ENCODE measurements at regions not wholly inside any gene's neighbourhood (a gene's known extent, or its start where the extent isn't known, plus 50 kb on each side); places are given as distances from the start of the nearest gene placed in this dataset.

DNA sequence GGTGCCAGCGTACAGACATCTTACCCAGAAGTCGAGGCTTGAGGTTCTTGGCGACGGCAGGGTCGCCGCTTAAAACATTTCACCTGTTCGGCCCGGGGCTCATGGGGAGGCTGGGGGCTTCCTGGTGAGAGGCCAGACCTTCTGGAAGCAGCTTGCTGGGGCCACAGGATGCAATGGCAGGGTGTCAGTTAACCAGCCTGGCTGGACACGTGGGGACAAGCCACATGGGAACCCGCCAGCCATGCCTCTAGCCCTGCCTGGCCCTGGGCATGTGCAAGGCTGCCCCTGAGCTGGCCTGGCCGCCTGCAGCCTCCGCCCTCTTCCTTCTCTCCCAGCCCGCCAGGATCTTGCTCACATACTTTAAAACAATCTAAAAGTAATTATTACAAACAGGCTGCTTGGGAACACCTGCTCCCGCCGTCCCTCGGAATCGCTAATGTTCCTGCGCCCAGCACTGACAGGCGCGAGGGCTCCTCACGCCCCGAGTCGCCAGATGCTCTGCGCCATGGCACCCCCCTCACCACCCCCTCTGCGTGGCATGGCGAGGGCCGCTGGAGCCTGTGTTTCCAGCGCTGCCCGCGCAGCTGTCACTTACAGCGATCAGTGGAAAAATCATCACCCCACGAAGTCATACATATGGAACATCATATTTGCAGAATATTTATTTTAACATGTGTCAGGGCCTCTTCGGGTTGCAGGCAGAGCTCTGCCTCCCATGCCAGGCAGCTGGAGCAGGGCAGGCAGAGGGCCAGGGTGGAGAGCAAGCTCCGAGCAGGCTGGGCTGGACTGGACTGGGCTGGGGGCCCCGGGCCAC lies 188.7 kb upstream of the GSE1 start:
- DNase-seq (ENCODE audit: low spot score), result no peak

DNA sequence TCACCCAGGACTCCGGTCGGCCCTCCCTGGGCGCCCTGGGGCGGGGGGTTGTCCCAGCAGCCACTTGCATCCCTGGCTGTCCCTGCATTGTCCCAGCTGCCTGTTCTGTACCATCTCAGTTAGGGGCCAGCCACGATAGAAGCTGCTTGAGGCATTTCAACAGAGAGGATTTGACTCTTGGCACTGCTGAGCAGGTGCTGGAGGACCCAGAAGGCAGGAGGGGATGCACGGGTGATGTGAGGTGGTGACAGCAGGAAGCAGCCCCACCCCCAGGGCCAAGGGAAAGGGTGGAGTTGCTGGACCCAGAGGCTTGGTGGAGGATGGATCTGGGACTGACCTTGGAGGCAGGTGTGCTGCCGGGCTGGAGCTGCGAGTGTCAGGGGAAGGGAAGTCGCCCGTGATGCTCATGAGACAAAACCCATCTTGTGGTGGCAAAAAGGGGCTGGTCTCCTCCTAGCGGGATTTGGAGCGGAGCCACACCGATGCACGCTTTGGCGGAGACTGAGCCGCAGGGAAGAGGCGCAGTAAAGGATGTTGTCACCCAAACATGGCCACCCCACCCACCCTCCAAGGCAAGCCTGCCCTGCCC lies 188.0 kb upstream of the GSE1 start:
- no peak for DNase-seq (ENCODE audit: low spot score)

DNA sequence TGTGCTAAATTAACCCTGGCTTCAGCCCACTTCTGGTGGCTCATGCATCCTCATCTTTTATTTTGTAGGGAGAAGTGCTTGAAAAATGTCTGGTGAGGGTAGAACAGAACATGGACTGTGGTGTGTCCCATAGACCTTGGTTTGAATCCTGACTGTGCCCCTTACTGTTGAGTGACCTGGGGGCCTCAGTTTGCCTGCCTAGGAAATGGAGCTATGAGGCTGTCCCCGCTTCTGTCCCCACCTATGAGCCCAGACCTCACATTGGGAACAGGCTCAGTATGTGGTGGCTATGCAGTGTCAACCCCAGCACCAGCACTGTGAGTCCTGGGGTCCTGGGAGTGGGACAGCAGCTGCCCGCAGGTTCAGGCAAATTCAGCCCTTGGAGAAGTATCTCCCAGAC lies 186.3 kb upstream of the GSE1 start:
- no peak for DNase-seq (ENCODE audit: low spot score)

DNA sequence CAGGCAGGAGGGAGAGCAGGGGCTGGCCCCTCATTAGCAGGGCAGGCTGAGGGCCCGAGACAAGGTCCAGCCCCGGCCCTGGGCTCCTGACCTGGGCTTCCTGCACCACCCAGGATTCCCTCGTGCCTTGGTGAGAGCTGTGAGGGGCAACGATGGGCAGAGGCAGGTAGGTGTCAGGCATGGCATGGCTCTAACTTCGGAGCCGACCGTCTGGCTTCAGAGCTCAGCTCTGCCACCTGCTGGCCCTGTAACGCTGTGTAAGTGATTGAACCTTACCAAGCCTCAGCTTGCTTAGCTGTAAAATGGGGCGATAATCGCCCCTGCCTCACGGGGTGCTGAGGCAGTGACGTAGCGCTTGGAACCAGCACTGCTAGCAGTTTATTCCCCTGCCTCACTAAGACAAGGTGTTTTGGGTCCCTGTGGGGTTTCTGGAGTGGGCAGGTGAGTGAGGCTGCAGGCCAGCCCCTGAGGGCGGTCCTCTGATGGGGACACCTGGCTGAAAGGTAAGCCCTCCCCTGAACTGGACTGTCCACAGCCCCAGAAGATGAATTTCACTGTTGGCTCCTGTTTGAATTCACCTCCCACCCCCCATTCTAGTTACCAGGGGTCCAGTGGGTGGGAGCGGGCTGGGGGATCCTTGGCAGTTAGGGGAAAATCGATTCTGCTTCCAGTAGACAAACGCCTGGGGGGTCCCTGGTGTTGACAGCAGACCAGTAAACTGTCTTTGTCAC lies 184.8 kb upstream of the GSE1 start:
- DNase-seq (ENCODE audit: low spot score), result no peak

DNA sequence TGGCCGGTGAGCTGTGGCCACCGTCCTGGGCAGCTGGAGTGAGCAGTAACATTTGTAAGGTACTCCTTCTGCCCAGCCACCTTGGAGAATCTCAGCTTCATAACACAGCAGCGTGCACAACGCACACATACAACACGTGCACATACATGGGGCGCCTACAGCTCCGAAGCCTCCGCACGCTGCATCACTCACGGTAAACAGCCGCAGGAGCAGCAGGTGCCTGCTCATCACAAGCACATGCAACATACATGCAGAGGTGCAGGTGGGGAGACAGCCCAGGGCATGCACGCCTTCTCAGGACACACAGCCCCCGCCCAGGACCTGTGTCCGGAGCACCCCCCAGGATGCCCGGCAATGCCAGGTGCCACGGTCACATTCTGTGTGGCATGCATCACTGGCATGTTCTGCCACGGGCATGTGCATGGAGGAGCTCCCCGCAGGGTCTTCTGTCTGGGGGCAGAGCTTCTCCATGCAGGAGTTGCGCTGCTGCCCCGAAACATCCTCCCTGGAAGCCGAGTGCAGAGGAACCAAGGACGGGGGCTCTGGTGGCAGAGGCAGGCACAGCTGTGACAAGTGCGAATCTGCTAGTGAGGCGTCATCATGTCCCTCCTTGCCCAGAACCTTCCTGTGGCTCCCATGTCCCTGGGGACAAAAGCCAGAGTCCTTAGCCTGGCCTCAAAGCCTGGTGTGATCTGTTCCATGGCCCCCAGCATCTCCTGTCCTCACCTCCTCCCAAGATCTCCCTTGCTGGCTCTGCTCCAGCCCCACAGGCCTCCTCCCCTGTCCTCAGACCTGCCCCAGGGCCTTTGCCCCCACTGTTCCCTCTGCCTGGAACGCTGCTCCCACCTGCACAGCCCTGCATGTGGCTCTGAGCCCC lies 184.0 kb upstream of the GSE1 start:
- no peak for DNase-seq (ENCODE audit: low spot score)

DNA sequence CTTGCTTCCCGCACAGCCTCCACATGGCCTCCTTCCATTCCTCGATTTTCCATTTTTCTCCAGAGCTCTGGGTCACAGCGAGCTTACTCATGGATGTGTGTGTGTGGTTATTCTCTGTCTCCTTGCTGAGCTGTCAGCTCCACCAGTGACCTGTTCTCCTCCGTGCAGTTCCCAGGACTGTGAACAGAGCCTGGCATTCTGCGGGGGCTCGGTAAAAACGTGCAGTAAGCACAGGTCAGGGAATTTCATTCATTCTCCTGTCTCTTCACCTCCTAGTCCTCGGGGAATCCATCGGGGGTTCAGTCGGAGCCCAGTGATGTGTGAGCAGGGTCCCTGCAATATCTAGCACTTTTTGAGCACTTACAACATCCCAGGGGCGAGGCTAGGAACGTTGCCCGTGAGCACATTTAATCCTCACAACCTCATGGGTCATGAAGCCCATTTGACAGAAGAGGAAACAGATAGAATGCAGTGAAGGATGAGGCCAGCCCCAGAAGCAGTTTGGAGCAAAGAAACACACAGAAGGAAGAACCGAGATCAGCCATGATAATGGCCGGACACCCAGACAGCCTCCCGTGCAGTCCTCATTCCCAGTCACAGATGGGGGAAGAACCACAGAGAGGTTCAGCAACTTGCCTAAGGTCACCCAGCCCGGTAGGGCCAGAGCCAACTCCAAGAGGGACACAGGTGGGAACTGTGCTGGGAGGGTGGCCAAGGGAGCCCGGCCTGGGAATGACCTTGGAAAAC lies 183.2 kb upstream of the GSE1 start:
- DNase-seq (ENCODE audit: low spot score), result no peak

DNA sequence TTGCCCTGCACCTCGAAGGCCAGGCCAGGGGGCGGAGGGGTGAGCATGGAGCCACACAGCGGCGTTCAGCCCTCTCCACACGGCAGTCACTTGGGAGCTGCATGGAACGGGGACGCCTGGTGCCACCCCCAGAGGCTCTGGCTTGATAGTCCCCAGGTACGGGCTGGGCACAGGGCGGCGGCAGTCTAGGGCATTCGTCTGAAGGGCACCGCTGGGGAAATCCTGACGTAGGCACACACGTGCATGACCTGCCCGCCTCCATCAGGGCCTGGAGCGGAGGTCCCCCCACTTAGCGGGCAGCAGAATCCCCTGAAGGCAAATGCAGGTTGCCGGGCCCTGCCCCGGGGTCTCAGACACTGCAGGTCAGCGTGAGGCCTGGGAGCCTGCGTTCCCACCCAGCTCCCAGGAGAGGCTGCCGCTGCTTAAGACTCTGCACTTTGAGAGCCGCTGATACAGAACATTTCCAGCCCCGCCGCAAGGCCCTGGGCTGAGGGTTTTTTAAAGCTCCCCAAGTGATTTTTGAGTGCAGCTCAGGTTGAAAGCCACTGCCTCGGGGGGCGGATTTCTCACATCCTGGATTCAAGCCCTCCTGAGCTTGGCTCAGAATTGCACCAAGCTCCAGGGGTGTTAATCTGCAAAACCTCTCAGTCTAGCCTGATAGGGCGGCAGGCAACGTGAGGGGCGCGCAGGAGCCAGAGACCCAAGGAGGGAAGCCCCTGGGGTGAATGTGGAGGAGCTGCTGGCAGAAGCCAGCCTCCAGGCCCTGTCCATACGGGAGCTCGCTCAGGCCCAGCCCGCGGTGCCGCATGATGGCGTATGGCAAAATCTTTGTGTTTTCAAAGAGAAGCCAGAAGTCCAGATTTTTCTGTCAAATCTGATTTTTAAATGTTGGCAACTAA lies 182.3 kb upstream of the GSE1 start:
- no peak for DNase-seq (ENCODE audit: low spot score)

DNA sequence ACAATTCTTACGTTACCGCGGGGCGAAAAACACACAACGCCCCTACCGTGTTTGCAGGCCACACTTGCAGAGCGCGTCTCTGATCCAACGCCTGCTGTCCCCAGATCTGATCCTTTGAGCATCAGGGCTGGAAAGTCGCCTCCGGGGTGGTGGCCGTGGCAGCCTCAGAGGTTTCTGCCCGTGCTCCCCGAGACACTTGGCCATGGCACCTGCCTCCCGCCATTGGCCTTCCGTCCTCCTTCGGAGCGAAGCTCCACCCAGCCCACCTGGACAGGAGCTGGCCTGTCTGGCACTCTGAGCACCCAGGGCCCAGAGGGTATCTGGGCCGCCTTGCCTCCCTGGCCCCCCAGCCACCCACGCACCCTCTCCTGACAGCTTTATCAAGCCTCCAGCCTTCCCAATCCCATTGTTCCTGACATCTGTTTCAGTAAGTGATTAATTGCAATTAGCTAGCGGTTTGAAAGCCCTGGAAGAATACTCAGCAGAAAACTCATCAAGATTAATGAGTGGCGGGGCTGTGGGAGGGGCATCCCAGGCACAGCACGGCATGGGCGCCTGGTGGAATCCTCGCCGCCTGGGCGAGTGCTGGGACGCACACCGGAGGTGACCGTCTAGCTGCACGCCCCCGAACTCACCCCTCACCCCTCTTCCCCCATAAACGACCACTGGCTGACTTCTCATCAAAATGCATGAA lies 181.5 kb upstream of the GSE1 start:
- no peak for DNase-seq (ENCODE audit: low spot score)

DNA sequence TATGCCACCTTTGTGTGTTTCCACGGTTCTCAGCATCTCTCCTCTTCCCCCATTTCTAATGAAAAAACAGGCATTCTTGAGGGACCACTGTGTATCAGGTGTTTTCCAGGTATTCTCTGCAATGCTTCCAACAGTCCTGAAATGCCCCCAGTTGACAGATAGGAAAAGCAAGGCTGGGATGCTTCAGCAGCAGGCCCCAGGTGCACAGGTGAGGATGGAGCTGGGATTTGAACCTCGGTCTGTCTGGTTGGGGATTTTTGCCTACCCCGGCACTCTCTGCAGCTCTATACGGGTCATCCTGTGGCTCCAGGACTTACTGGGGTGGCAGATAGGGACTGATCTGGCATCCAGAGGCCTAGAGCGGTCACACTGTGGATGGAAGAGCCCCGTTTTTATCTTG lies 180.5 kb upstream of the GSE1 start:
- no peak for DNase-seq (ENCODE audit: low spot score)

DNA sequence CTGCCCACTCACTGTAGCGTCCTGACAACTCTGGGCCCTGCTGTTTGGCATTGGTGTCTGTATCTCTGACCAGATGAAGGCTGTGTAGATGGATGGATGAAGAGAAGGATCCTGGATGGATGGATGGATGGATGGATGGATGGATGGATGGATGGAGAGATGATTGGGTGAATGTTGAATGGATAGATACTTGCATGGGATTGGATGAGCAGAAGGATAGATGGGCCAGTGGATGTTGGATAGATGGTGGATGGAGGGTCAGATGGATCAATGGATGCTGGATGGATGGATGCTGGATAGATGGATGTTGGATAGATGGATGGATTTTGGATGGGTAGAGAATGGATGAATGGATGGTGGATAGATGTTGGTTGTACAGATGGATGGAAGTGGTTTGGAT lies 179.6 kb upstream of the GSE1 start:
- no peak for DNase-seq (ENCODE audit: low spot score)

DNA sequence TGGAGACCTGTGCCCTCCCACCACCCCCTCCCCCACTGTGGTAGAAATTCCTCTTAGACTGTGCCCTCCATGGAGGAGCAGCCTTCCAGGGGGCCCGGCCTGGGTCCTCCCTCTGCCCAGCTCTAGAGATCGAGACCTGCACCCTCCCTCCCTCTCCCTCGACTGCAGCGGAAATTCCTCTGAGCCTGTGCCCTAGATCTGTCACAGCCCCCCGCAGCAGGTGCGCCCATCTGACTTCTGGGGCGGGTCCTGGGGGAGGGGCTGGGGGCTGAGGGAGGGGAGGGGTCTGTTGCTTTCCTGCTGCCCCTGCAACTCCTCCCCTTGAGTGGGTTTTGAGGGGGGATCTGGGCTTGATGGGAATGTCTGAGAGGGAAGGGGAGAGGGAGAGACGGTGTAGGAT lies 177.8 kb upstream of the GSE1 start:
- DNase-seq (ENCODE audit: low spot score), result no peak

DNA sequence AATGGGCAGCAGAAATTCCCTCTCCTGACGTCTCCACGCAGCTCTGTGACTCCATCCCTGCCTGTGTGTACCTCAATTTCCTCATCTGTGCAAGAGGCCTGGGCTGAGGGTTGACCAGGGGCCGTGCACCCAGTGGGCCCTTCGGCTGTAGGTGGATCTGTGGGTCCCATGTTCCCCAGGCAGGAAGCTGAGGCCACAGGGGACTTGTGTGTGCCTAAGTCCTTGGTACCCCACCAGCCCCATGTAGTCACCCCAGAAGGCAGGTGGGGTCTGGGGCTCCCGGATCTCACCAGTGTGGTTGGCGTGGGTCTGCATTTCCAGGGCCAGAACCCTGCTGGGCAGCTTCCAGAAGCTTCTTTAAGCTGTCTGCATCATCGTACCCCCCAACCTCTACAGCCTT lies 177.4 kb upstream of the GSE1 start:
- DNase-seq (ENCODE audit: low spot score), result no peak

DNA sequence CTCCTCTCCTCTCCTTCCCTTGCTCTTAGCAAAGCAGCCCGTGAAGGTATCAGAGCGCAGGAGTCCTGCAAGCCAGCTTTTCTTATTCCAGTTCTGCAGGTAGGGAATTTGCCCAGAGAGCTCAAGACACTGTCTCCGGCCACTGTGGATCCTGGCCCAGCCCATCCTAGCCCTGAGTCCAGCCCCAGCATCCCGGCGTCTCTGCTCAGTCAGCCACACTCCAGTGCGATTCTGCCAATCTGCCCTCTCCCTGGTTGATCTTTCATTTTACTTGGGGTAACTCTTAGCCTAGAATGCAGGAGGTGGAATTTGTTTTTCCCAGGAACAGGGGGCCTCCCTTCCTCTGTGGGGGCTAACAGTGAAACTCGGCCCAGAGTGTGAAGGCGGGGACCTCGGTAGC lies 176.9 kb upstream of the GSE1 start:
- no peak for DNase-seq (ENCODE audit: low spot score)

DNA sequence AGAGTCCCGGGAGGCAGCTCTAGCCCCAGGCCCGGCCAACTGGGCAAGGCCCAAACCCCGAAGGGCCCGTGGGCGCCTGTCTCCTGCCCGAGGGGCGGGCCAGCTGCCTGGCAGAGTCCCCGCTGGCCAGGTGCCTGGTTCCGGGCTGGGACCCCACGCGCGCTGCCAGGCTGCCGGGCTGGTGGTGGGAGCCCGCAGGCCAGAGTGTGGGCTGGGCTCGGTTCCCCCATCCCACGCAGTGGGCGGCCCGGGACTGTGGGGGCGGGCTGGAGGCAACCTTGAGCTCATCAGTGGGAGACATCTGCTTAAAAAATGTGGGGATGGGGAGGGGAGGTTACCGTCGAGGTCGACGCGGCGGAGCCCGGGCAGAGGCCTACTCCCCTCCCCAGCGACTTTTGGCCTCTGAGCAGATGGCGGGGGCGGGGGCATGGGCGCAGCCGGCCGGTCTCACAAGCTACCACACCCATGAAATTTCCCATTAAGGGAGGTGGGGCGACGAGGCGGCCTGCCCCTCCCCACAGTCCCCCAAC lies 176.4 kb upstream of the GSE1 start:
- DNase-seq (ENCODE audit: low spot score), result no peak

DNA sequence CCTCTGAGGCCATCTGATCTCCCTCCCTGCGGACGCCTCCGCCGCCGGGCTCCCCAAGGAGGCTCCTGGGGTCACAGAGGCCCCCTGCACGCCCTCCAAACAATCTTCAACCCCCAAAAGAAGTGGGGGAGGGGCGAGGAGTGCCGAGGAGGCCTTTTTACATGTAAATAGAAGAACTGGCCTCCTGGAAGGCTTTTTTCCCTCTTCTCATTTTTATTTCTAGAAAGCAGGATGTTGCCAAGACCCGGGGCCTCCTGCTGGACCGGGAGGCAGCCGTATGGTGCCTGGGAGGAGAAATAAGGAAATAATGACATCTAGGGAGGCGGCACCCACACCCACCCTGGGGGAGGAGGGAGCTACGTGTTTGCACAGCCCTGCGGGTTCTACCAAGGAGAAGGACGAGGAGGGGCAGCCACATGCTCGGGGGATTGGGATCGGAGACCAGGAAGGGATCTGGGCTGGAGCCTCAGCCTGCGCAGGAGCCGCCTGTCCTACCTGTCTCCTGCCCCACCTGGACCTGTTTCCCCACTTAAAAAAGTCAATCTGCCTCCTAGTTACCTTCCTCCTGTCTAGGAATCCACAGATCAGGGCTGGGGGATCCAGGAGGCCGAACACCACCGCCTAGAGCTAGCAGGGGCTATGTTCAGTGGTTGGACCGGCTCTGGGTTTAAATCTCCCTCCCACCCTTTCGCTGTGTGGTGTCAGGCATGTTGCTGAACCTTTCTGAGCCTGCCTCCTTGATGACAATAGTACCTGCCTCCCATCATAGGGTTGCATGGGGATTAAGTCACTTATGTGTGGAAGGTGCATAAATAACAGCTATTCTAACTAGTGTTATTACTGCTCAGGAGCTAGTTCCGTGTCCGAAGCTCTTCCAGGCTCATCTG lies 175.7 kb upstream of the GSE1 start:
- no peak for DNase-seq (ENCODE audit: low spot score)

DNA sequence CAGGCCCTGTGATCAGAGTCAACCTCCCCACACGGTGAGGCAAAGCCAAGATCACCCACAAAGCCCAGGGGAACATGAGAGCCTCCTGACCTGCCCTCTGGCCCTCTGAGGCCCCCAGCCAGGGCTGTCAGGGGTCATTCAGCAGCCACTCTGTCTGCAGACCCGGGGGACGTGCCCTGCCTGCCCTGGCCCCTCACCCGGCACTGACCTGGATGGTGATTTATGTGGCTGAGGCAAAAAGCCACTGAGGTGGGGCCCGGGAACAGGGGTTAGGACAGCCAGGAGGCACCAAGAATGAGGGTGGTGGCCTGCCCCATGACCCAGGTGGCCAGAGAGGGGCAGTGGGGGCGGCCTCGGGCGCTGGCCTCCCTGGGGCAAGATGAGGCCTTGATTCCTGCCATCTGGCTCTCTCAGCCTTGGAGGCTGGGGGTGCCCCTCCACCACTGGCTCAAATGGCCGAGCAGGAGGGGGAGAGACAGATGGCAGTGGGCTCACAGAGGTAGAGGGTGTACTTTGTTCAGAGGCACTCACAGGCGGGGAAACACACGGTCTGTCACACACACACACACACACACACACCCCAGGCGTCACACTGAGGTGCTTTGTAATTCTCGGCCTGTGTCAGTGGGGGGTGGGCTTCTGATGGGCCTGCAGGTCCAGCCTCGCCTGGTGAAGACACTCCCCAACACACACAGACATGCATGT lies 174.0 kb upstream of the GSE1 start:
- DNase-seq (ENCODE audit: low spot score), result no peak

DNA sequence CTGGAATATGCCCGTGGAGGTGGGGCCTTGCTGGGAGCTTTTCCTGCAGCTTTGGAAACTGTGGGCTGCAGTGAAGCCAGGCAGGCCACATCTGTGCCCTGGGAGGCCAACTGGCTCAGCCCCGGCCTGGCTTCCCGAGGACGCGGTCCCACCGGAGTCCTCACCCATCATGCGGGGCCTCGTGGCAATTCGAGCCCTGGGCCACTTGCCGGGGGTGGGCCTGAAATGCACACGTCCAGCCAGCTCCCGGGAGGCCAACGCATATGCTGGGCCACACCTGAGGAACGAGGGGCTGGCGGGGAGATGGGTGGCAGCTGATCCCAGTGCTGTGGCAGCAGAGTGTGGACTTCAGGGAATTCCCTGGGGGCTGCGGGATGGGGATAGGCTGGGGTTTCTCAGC lies 172.4 kb upstream of the GSE1 start:
- no peak for DNase-seq (ENCODE audit: low spot score)
